ENCODE measurements at regions not wholly inside any gene's neighbourhood (a gene's known extent, or its start where the extent isn't known, plus 50 kb on each side); places are given as distances from the start of the nearest gene placed in this dataset.
"Not testable (repeated sequence)": the region's sequence is repeated elsewhere in the genome, so short reads cannot be mapped to it uniquely, and the experiment has no call there.

GRCh38 chr15:62644889-62645742, 397.4 kb upstream of the TPM1 start:
- DNase-seq (ENCODE audit: low read depth), result no peak

- no peak for DNase-seq (ENCODE audit: low read depth)
These were observed 395.2 kb upstream of the TPM1 start for GRCh38 chr15:62647202-62647842.

DNA sequence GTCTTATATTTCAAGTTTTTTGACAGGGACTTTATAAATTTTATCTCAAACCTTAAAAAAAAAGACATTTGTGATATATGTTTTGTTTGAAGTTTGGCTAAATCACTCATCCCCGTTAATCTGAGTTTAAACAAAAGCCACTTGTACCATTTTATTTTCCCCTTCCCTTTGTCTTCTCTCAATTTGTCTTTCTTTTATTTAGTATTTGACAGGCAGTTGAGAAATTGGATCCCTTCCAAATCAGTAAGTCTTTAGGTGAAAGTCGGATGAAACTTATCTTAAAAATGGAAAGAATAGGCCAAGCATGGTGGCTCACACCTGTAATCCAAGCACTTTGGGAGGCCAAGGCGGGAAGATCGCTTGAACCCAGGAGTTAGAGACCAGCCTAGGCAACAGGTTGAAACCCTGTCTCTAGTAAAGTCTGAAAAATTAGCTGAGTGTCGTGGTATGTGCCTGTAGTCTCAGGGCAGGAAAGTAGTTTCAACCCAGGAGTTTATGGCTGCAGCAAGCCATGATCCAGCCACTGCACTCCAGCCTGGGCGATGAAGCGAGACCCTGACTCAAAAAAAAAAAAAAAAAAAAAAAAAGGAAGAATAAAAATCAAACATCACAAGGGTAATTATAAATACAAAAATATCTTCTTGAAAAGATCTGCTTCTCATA, 394.6 kb upstream of the TPM1 start:
- DNase-seq (ENCODE audit: low read depth), result no peak

DNA sequence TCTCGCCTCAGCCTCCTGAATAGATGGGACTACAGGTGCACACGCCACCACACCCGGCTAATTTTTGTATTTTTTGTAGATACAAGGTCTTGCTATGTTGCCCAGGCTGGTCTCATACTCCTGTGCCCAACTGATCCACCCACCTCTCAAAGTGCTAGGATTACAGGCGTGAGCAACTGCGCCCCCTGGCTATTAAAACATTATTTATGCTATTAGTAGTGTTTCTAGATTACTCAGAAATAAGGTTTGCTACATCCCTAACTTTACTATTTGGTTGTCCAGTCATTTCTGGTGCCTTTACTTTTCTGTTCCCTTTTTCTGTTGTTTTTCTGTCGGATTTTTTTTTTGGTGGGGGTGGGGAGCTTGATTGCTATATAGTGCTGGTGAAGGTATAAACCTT, 393.6 kb upstream of the TPM1 start:
- no peak for DNase-seq (ENCODE audit: low read depth)

- DNase-seq (ENCODE audit: low read depth), result no peak
These were observed 392.6 kb upstream of the TPM1 start for GRCh38 chr15:62649793-62650420.

GRCh38 chr15:62653122-62653521, 389.4 kb upstream of the TPM1 start:
- DNase-seq (ENCODE audit: low read depth), result no peak

DNA sequence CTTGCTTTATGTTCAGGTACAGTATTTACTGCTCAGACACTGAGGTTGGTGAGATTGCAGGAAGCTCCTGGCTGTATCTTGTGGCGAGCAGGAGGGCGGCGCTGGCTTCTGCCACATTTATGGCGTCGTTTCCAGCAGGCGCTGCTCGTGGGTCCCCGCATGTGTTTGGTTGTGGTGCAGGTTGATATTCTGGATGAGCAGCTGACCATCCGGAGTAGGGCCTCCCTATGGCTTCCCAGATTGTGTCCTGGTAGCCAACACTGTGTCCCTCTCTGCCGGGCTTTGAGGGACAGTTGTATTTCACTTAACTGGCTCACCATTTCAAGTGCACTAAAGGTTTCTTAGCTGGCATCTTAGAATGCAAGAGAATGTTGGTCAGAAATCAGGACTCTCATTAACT, 386.5 kb upstream of the TPM1 start:
- DNase-seq (ENCODE audit: low read depth), result no peak

GRCh38 chr15:62657501-62657900, 385.0 kb upstream of the TPM1 start:
- not testable (repeated sequence) for DNase-seq (ENCODE audit: low read depth)

DNA sequence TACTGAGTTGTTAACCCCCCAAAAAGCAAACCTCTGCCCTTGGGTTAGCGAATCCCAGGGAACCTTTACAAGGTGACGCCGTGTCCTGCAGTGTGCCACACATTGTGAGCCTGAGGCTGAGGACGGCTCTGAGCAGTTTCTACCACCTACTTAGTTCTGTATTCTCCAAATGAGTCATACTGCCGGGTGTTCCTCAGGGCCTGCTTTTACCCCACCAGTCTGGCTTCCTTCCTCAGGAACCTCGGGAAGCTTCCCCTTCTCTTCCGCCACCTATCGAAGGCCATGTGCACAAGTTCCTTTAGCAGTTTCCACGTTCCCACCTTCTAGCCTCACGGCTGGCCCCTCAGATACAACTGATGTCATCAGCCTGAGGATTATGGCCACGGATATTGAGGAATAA, 384.0 kb upstream of the TPM1 start:
- no peak for DNase-seq (ENCODE audit: low read depth)

- no peak for DNase-seq (ENCODE audit: low read depth)
These were observed 379.0 kb upstream of the TPM1 start for GRCh38 chr15:62663547-62663946.

DNA sequence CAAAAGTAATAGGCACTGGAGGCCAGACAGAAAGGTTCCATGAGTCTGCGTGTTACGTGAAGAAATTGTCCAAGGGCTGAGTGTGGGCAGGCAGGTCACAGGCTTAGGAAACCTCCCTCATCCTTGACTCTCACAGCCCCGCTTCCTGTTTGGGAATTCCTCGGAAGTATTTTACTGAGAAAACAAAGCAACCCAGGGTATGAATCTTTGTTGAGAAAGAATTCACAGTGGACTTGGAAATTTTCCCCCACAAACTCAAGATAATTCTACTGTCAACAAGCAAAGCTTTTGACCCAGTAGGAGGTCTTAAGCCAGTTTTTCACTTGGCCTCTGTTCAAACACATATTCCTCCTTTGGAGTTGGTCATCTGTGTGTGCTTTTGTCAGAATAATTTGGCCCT, 377.1 kb upstream of the TPM1 start:
- no peak for DNase-seq (ENCODE audit: low read depth)

DNA sequence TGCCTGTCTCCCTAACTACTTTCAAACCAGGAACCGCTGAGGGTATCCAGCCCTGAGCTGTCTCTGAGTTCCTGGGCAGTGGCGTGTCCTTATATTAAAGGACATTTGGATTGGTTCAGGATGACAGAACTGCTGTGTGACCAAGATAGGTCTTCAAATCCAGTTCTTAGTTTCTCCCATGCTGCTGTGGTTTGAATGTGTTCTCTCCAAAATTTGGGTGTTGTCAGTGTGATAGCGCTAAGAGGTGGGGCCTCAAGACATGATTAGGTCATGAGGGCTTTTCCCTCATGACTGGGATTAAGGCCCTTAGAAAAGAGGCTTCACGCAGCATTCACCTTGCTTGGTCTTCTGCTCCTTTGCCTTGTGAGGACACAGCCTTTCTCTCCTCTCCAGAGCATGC, 376.5 kb upstream of the TPM1 start:
- no peak for DNase-seq (ENCODE audit: low read depth)

- DNase-seq (ENCODE audit: low read depth), result no peak
These were observed 370.3 kb upstream of the TPM1 start for GRCh38 chr15:62672268-62672667.

DNA sequence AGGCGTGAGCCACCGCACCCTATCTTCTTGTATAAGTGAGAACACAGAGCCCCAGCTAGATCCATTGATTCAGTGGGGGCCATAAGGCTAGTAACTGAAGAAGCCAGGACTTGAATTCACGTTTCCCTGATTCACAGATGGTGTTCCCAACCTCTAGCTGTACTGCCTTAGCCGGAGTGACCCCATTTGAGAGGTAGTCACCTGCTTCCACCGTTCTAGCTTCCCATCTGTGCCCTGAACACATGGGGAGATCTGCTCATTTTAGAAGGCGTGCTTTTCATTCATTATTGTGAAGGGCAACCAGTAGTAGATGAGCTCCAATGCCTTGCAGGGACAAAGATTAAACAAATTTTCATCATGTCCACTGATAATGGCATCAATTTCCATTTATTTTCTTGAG, 365.7 kb upstream of the TPM1 start:
- no peak for DNase-seq (ENCODE audit: low read depth)

GRCh38 chr15:62681939-62682896, 360.3 kb upstream of the TPM1 start:
- DNase-seq (ENCODE audit: low read depth), result no peak

GRCh38 chr15:62683192-62683591, 359.4 kb upstream of the TPM1 start:
- DNase-seq (ENCODE audit: low read depth), result not testable (repeated sequence)

DNA sequence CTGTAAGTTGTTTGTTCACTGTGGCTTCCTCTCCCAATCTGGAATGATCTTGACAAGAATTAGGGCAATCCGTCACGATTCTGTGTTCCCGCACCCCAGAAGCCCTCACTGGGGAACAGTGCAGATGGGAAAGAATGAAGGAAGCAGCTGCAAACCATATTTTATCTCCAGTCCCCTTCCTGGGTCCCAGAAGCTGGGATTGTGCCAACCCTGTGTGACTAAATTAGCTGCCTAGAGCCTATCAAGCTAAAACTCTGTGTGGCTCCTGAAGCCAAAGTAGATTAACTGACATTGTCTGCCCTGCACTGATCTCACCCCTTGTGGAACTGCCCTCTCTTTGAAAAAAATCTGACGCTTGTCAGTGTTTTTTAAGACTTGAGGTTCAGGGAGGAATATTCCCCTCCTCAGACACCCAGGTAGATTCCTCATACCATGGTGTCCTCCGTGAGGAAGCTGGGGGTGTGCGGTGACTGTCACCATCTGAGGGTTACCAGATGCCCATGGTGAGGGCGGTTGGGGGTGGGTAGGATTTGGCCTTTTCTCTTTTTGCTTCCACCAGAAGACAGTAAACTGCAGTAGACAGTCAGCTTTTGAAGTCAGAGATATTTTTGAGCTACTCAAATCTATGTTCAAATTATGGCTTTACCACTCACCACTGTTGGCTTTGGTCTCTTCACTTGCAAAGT, 358.3 kb upstream of the TPM1 start:
- no peak for DNase-seq (ENCODE audit: low read depth)

DNA sequence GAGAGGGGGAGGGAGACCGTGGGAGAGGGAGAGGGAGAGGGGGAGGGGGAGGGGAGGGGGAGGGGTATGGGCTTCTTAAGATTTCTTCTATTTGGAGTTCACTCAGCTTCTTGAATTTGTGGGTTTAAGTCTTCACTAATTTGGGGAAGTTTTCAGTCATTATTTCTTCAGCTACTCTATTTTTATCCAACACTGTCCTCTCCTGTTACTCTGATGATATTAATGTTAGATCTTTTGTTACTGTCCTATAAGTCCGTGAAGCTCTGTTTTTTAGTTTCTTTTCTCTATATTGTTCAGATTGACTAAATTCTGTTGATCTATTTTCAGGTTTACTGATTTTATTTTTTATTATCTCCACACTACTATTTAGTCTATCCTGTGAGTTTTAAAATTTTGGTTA, 351.5 kb upstream of the TPM1 start:
- no peak for DNase-seq (ENCODE audit: low read depth)

- no peak for DNase-seq (ENCODE audit: low read depth)
These were observed 344.9 kb upstream of the TPM1 start for GRCh38 chr15:62697636-62698035.

DNA sequence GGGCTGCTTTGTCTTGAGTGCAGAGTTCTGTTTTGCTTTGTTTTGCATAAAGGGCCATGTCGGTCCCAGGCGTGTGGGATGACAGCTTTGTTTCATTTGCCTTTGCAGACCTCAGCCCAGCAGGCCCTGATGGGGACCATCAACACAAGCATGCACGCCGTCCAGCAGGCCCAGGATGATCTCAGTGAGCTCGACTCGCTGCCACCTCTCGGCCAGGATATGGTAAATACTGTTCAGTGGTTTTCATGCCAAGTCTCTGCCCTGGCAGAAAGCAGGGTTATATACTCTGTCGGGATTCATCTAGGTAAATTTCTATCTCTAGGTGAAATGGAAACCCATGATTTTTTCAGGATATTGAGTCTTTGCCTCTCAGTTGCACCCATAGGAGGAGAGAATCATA, 343.9 kb upstream of the TPM1 start:
- no peak for DNase-seq (ENCODE audit: low read depth)

GRCh38 chr15:62706317-62706716, 336.2 kb upstream of the TPM1 start:
- no peak for DNase-seq (ENCODE audit: low read depth)

Measured in activated T-helper 9 cell treated with anti-CD3 and anti-CD28 coated beads, Interleukin-2, amount 50 U/mL, for 16 hours (primary cell).